ENCODE measurements at regions not wholly inside any gene's neighbourhood (a gene's known extent, or its start where the extent isn't known, plus 50 kb on each side); places are given as distances from the start of the nearest gene placed in this dataset.
A peak's percentile ranks its signal among the peaks of the same experiment; 100 is the strongest.
"Not testable (repeated sequence)": the region's sequence is repeated elsewhere in the genome, so short reads cannot be mapped to it uniquely, and the experiment has no call there.

DNA sequence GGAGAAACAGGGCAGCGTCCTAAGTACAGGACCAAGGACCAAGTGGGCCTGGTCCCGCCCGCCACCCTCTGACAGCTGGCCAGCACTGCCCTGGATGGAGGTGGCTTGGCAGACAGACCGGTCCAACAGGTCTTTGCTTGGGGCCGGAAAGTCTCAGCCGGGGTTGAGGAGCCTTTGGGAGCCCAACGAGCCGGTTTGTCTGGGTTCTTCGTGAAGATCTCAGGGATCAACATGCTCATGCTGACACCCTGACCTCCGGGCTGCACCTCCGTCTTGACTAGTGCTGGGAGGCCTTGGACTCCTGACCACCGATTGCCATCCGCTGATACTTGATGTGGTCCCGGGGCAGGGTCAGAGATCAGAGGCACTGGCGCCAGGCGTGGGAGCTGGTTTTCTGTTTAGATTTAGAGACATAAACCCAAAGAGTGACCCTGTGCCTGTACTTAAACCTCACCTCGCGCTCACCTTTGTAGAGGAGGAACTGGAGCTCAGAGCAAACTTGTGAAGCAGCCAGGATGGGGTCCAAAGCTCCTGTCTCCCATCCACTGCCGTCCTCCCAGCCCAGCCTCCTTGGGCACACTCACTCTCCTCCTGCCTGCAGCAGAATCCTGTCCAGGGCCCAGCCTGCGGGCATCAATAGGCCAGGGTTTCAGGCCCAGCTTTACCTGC is 92.1 kb upstream of the GSE1 start:
- DNase-seq, result no peak

DNA sequence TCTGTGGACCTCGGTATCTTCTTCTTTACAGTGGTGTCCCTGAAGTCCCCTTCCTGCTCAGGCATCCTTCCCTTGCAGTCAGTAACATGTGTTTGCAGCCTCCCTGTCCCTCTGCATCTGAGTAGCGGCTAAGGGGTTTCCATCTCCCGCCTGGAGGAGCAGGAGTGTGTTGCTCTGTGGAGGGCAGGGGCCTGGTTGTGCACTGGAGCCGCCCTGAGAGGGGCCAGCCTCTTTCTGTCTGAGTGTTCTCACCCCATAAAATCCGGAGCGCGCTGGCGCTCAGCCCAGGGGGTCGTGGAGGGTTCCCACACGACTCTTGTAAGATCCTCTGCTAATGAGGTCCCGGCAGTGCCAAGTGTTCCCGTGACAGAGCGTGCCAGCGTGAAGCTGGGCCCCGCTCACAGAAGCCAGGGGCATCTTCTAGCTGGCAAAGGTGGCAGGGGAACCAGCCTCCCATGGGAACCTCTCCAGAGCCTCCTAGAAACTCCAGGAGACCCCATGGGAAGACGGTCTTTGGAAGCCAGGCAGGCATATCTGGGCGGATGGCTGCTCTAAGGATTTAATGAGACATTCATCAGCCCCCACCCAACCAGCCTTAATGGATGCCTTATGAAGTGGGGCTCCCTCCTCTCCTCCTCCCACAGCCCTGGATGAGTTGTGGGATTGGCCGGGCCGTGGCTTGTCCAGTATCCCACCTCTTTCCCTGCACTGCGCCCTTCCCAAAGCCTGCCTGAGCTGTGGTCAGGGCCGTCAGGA is 91.4 kb upstream of the GSE1 start:
- DNase-seq, result peak; percentile 7

- no peak for DNase-seq
Measured at GRCh38 chr16:85522308-85522841, 90.7 kb upstream of the GSE1 start.

DNA sequence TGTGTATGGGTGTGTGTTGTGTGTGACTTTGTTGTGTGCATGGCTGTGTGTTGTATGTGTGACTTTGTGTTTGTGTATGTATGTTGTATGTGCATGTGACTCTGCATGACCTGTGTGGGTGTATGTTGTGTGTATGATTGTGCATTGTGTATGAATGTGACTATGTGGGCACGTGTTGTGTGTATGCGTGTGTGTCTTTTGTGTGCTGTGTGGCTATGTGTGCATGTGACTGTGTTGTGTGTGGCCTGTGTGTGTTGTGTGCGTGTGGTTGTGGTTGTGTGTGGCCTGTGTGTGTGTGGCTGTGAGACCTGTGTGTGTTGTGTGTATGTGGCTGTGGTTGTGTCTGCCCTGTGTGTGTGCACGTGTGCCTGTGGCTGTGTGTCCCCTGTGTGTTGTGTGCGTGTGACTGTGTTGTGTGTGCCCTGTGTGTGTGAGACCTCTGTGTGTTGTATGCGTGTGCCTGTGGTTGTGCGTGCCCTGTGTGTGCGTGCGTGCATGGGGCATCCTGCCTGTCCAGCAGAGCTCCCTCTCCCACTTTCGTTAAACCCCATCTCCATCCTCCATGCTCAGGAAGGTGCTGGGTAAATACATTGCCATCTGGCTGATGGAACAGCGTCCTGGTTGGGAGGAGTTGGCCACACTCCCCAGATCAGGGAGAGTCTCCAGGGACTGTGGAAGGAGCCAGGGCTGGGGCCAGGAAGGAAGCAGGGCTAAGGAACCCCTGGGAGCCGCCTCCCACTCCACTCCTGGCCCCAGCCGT is 90.1 kb upstream of the GSE1 start:
- DNase-seq, result no peak

GRCh38 chr16:85523602-85524364 is 89.3 kb upstream of the GSE1 start:
- peak; percentile 47 for DNase-seq

DNA sequence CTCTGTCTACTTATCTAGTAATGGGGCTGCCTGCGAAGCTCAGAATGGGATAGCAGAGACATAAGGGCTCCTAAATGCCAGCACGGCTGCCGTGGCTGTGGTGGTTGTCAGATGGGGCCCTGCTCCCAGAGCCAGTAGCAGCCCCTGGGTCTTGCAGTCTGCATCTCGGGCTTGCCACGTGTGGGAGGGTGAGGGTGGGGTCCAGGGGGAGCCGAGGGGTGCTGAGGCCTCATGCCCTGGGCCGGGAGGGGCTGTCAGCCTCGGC is 88.8 kb upstream of the GSE1 start:
- DNase-seq, result no peak

DNA sequence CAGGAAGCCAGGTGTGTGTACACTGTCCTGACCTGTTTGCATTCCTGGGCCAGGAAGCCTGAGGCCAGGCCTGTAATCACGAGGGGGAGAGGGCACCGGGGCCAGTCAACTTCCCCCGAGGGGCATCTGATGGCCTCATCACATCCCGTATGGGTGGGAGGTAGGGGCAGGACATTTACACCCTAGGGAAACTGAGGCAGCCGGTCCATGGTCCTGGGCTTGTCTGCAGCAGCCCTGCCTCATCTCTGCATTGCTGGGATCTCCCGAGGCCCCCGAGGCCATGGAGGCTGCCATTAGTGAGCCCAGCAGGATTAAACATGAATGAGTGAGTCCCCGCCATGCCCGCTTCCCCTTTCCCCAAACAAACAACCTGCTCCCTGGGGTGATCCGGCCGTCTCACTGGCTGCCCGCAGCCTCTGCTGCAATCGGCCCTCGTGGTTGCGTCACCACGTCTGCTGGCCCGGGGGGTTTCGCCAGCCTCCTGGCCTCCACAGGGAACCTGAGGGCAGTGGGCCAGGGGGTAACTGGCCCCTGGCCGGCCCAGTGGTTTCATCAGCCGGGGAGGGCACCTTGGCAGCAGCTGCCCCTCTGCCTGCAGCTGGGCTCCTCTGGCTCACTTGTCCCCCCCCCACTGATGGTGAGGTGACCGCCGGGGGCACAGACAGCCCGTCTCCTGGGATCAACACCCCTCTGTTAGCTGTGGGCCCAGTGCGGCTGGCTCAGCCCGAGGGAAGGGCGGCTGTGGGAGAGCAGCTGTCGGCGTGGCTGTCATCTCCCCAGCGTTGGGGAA is 88.3 kb upstream of the GSE1 start:
- peak; percentile 86 for DNase-seq

- DNase-seq, result no peak
Measured at GRCh38 chr16:85525420-85526184, 87.5 kb upstream of the GSE1 start.

DNA sequence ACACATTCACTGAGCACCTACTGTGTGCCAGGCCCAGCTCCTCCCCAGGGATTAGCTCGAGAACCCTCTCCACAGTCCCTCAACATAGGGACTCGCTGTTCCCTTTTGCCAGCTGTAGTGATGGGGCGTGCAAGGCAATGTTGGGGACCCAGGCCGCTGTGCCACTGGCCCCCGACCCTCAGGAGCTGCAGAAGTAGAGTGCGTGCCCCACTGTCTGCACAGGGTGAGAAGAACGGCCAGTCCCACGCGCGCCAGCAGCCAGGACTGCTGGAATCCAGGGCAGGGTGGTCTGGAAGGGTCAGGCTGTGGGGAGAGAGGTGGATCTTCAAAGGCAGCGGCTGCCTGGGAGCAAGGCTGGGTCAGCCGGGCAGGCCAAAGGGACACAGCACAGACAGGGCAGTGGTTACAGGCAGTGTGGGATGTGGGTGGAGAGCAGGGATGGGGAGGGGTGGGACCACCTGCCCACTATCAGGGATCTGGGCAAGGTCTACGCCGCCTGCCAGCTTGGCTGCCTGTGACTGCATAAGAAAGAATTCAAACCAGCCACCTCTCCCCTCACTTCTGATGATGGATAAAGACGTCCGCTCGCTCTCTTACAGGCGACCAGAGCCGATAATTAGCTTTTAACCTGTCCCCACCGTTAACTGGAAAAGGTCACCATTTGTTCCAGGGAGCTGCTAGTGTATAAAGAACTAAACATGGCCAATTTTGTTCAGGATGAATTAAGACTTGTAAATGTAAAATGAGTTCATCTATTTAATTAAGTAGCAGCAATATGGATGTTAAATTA is 86.7 kb upstream of the GSE1 start:
- DNase-seq, result no peak

DNA sequence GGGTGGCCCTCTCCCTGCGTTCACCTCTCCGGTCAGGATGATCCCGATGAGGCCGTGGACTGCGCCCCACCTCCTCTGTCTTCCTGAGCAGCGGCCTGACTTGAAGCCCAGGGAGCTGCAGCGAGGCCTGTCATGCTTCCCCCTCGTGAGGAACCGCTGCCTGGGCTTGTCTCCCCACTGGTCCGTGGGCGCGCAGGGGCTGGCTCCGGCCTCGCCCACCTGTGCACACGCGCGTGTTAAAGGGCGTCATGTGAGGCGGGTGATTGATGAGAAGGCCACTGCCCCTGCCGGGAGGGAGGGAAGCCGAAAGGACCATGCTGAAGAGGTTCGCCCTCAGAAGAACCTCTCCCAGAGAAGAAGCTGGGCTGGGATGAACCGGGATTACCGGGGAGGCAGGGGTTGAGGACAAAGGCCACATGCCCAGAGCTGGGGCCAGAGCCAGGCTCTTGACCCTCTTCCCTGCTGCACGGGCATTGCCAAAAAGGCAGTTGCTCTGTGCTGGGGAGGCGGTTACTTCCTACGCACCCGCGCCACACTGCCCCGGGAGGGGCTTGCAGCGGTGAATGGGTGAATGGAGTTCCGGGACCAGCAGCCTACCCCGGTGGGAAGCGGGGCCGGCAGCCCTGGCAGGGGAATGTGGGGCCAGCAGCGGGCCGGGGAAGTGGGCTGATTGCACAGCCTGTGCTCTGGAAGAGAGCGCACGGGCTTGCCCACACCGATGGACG is 85.9 kb upstream of the GSE1 start:
- no peak for DNase-seq

GRCh38 chr16:85527767-85528297 is 85.3 kb upstream of the GSE1 start:
- DNase-seq, result no peak

DNA sequence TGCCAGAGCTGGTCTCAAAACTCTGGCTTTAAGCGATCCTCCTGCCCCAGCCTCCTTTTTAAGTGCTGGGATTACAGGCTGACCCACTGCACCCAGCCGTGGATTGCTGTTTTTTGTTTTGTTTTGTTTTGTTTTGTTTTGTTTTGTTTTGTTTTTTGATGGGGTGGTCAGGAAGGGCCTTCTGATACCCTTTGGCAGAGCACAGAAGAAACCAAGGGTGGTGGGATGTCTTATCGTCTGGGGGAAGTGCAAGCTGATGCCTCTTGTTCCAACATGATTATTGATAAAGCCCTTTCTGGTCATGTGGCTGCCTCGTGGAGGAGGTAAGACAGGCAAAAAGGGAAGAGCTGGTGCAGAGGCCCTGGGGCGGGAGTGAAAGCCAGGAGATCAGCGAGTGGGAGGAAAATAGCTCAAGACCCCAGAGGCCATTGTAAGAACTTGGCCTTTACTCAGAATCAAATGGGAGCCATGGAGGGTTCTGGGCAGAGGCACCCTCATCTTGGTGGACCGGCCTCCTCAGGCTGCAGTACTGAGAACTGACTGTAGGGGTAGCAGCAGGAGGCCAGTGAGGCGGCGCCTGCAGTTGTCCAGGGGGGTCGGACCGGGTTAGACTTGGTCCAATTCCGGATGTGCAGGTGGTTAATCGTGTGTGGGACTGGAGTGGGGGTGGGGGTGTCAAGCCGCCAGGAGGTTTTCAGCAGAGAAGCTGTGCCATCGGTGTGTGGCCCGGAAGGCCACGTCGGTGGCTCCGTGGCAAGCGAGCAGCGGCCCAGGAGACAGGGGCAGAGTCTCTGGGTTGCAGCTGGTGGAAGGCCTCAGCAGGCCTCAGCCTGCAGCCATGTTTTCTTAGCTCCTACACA is 84.4 kb upstream of the GSE1 start:
- no peak for DNase-seq

DNA sequence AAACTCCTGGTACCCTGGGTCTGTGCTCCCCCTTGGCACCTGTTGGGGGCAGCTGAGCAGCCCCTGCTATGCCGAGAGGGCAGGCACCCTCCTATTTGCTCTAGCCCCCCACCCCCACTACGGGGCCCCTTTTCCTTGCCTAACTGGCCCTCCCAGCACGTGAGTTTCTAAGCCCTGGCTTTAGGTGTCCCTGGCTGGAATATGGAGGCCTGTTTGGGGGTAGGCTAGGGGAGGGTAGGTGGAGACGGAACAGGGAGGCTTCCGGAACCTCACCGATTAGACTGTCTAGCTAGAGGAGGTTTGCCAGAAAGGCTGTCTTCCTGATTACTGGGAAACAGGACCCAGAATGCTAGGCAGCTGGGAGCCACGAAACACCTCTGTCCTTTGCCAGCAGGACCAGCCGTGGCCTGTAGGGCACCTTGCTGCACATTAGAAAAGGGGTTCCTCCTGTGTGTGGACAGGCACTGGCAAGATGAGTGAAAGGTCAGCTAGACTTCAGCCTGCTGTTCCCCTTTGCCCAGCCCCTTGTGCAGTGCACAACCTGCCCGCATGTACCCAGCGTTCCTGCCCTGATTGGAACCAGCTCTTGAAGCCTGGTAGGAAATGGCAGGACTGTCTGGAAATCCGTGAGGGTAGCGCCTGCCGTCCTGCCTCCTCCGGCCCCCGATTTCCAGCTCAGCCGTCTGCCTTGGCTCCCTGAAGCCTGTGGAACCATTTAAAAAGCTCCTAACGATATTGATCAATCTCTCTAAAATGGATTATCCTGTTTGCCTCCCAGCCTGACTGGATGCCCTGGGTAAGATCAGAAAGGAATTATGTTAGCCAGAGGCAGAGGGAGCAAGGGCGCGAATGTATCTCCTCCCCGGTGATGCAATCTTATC is 83.4 kb upstream of the GSE1 start:
- DNase-seq, result no peak

DNA sequence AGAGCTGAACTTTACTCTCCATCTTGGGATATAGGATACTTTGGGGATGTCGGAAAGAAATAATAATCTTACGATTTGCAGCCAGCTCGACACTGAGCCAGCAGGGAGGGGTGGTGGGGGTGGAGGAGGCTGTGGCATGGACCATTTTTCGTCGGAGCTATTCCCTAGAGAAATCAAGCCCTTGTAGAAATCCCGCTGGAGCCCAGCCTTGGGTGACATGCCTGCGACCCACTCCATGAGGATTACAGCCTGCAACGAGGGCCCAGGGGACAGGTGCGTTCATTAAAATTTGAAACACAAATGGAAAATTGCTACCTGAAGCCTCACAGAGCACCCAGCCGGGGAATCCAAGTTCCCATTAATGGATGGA is 82.8 kb upstream of the GSE1 start:
- no peak for DNase-seq

- DNase-seq, result no peak
Measured at GRCh38 chr16:85531516-85531915, 81.6 kb upstream of the GSE1 start.

DNA sequence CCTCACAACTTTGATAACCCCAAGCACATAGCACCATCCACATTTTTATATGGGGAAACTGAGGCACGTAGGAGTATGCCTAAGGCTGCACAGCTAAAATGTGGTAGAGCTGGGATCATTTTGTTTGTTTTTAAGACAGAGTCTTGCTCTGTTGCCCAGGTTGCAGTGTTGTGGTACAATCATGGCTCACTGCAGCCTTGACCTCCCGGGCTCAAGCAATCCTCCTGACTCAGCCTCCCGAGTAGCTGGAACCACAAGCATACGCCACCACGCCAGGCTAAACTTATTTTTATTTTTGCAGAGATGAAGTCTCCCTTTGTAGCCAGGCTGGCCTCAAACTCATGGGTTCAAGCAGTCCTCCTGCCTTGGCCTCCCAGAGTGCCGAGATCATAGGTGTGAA is 81.0 kb upstream of the GSE1 start:
- DNase-seq, result no peak

DNA sequence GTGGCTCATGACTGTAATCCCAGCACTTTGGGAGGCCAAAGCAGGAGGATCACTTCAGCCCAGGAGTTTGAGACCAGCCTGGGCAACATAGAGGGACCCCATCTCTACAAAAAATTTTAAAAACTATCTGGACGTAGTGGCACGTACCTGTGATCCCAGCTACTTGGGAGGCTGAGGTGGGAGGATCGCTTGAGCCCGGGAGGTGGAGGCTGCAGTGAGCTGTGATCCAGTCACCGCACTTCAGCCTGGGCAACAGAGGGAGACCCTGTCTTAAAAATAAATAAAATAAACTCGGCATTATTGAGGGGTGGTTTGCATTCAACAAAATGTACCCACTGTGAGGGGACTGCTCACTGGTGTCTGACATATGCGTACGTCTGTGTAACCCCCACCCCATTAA is 79.5 kb upstream of the GSE1 start:
- not testable (repeated sequence) for DNase-seq

Measured in COR-L47 (cell line).